ENCODE measurements at regions not wholly inside any gene's neighbourhood (a gene's known extent, or its start where the extent isn't known, plus 50 kb on each side); places are given as distances from the start of the nearest gene placed in this dataset.
"Not testable (repeated sequence)": the region's sequence is repeated elsewhere in the genome, so short reads cannot be mapped to it uniquely, and the experiment has no call there.

DNA sequence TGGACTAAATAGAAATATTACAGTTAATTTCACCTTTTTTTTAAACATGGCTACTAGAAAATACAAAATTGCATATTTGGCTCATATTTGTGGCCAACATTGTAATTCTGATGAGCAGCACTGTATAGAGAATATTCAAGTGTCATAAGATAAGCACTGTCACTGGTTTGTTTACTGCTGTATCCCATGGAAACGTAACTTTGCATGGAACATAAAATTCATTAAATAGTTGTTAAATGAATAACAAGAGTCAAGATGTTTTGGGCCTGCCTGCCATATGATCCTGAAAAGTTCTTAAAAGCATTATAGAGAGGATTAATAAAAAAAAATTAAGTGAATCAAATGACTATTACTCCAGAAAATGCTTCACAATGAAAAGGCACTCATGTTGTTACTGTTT is 763.7 kb upstream of the CRIM1 start:
- no peak for DNase-seq
- CTCF ChIA-PET, result no interaction called here
- WGBS (ENCODE audit: insufficient coverage), result 100% methylated on average over 1 of the region's 1 CpG
- Histone ChIP-seq H3K4me1 (ENCODE audit: control extremely low read depth in 1 of 4, control insufficient read depth in 4 of 4, insufficient read depth in 4 of 4, low read length in 3 of 4) (no peaks in the 10 kb centered on the region), H3K36me3 (ENCODE audit: control insufficient read depth in 4 of 4, insufficient read depth in 4 of 4, low read length in 3 of 4) (no peaks in the 10 kb centered on the region), H3K4me3 (ENCODE audit: control insufficient read depth in 1 of 7, extremely low read depth in 1 of 7, insufficient read depth in 4 of 7, low read depth in 2 of 7, low read length in 6 of 7) (no peak overlapping the region), H3K27ac (ENCODE audit: insufficient read depth in 1 of 2, low read depth in 1 of 2, low read length in 2 of 2, poor library complexity in 1 of 2, severe bottlenecking in 2 of 2) (no peak overlapping the region), H3K9me3 (ENCODE audit: control extremely low read depth in 1 of 5, control insufficient read depth in 4 of 5, insufficient read depth in 2 of 5, low read depth in 1 of 5, low read length in 4 of 5) (no peaks in the 10 kb centered on the region), H3K27me3 (replicated peaks in 2 of 5; ENCODE audit: control insufficient read depth in 4 of 5, insufficient read depth in 5 of 5, low read length in 4 of 5) (no peaks in the 10 kb centered on the region)
- POLR2A ChIA-PET, result no interaction called here

DNA sequence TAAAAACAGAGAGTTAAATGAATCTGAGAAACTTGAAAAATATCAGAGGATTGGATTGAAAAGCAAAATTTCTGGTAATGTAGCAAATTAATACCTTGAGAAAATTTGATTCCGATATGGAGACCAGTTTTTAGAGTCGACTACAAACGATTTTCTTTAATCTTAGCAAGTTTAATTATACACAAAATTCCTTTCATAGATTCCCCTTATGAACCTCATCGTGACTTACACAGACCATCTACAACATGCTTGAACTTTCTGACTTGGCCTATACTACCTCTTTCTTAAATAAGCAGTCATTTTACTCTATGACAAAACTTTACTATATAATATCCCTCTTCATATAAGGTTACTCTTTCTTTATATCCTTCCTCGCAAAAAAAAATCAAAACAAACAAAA is 769.6 kb upstream of the CRIM1 start:
- H3K4me3 ChIP-seq (ENCODE audit: control insufficient read depth in 1 of 7, extremely low read depth in 1 of 7, insufficient read depth in 4 of 7, low read depth in 2 of 7, low read length in 6 of 7), result no peak overlapping the region
- no peak overlapping the region for H3K27ac ChIP-seq (ENCODE audit: insufficient read depth in 1 of 2, low read depth in 1 of 2, low read length in 2 of 2, poor library complexity in 1 of 2, severe bottlenecking in 2 of 2)
- H3K4me1 ChIP-seq (ENCODE audit: control extremely low read depth in 1 of 4, control insufficient read depth in 4 of 4, insufficient read depth in 4 of 4, low read length in 3 of 4), result no peaks in the 10 kb centered on the region
- CTCF ChIA-PET, result no interaction called here
- peaks cover 0 to 9% (median 4%) of the 10 kb centered on the region in 5 experiments for H3K9me3 ChIP-seq (ENCODE audit: control extremely low read depth in 1 of 5, control insufficient read depth in 4 of 5, insufficient read depth in 2 of 5, low read depth in 1 of 5, low read length in 4 of 5)
- 92% methylated on average over 5 of the region's 5 CpGs for WGBS (ENCODE audit: insufficient coverage)
- H3K27me3 ChIP-seq (replicated peaks in 2 of 5; ENCODE audit: control insufficient read depth in 4 of 5, insufficient read depth in 5 of 5, low read length in 4 of 5), result no peaks in the 10 kb centered on the region
- POLR2A ChIA-PET, result no interaction called here
- H3K36me3 ChIP-seq (ENCODE audit: control insufficient read depth in 4 of 4, insufficient read depth in 4 of 4, low read length in 3 of 4), result no peaks in the 10 kb centered on the region
- DNase-seq, result no peak

DNA sequence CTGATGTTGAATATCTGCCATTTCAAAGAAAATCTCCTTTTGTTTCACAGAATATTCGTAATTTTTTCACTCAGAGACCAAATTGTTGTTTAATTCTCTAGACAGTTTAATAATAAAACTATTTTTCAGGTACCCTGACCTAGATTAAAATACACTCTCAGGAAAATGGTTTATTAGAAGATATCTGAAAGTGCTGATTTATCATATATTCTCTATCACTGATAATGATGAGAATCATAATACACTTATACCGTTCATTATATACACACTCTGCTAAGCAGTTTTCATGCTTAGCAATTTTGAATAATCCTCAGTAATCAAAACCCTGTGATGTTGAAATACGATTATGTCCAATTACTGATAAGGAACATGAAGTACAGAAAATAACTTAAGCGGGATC is 772.9 kb upstream of the CRIM1 start:
- Histone ChIP-seq H3K4me3 (ENCODE audit: control insufficient read depth in 1 of 7, extremely low read depth in 1 of 7, insufficient read depth in 4 of 7, low read depth in 2 of 7, low read length in 6 of 7) (no peak overlapping the region), H3K27ac (ENCODE audit: insufficient read depth in 1 of 2, low read depth in 1 of 2, low read length in 2 of 2, poor library complexity in 1 of 2, severe bottlenecking in 2 of 2) (no peak overlapping the region), H3K36me3 (ENCODE audit: control insufficient read depth in 4 of 4, insufficient read depth in 4 of 4, low read length in 3 of 4) (no peaks in the 10 kb centered on the region), H3K9me3 (ENCODE audit: control extremely low read depth in 1 of 5, control insufficient read depth in 4 of 5, insufficient read depth in 2 of 5, low read depth in 1 of 5, low read length in 4 of 5) (peaks cover 0 to 9% (median 4%) of the 10 kb centered on the region in 5 experiments), H3K4me1 (ENCODE audit: control extremely low read depth in 1 of 4, control insufficient read depth in 4 of 4, insufficient read depth in 4 of 4, low read length in 3 of 4) (no peaks in the 10 kb centered on the region), H3K27me3 (replicated peaks in 2 of 5; ENCODE audit: control insufficient read depth in 4 of 5, insufficient read depth in 5 of 5, low read length in 4 of 5) (no peaks in the 10 kb centered on the region)
- no peak for DNase-seq
- ChIA-PET POLR2A (no interaction called here), CTCF (no interaction called here)
- WGBS (ENCODE audit: insufficient coverage), result 100% methylated on average over 1 of the region's 4 CpGs

DNA sequence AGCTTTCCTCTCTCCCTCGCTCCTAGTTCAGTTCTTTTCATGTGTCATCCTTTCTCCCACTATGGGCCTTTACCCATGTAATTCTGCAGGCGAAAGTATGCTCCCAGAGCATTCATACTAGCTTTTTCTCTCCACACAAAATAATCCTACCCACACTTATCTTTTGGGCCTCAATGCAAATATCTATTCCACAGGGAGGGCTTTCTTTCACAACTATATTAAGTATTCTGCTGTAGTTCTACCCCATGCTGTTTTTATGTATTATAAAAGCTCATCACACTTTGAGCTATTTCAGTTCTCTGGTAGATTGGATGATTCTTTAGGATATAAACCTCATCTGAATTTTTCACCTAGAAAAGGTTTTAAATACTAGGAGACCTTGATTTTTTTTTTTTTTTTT is 774.6 kb upstream of the CRIM1 start:
- H3K9me3 ChIP-seq (ENCODE audit: control extremely low read depth in 1 of 5, control insufficient read depth in 4 of 5, insufficient read depth in 2 of 5, low read depth in 1 of 5, low read length in 4 of 5), result peaks cover 0 to 8% (median 4%) of the 10 kb centered on the region in 5 experiments
- H3K27ac ChIP-seq (ENCODE audit: insufficient read depth in 1 of 2, low read depth in 1 of 2, low read length in 2 of 2, poor library complexity in 1 of 2, severe bottlenecking in 2 of 2), result no peak overlapping the region
- CTCF ChIA-PET, result no interaction called here

DNA sequence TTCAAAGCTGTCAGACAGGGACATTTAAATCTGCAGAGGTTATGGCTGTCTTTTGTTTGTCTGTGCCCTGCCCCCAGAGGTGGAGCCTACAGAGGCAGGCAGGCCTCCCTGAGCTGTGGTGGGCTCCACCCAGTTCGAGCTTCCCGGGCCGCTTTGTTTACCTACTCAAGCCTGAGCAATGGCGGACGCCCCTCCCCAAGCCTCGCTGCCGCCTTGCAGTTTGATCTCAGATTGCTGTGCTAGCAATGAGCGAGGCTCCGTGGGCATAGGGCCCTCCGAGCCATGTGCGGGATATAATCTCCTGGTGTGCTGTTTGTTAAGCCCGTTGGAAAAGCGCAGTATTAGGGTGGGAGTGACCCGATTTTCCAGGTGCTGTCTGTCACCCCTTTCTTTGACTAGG is 787.0 kb upstream of the CRIM1 start:
- H3K36me3 ChIP-seq (ENCODE audit: control insufficient read depth in 4 of 4, insufficient read depth in 4 of 4, low read length in 3 of 4); H3K27me3 ChIP-seq (replicated peaks in 2 of 5; ENCODE audit: control insufficient read depth in 4 of 5, insufficient read depth in 5 of 5, low read length in 4 of 5); H3K4me1 ChIP-seq (ENCODE audit: control extremely low read depth in 1 of 4, control insufficient read depth in 4 of 4, insufficient read depth in 4 of 4, low read length in 3 of 4); H3K9me3 ChIP-seq (ENCODE audit: control extremely low read depth in 1 of 5, control insufficient read depth in 4 of 5, insufficient read depth in 2 of 5, low read depth in 1 of 5, low read length in 4 of 5); H3K27ac ChIP-seq (ENCODE audit: insufficient read depth in 1 of 2, low read depth in 1 of 2, low read length in 2 of 2, poor library complexity in 1 of 2, severe bottlenecking in 2 of 2); DNase-seq; POLR2A ChIA-PET; H3K4me3 ChIP-seq (ENCODE audit: control insufficient read depth in 1 of 7, extremely low read depth in 1 of 7, insufficient read depth in 4 of 7, low read depth in 2 of 7, low read length in 6 of 7); CTCF ChIA-PET: not testable (repeated sequence)
- no CpG with 5 or more reads among the region's 14 CpGs for WGBS (ENCODE audit: insufficient coverage)

More for the DNA sequence above, 774.6 kb upstream of the CRIM1 start:
- Histone ChIP-seq H3K4me3 (ENCODE audit: control insufficient read depth in 1 of 7, extremely low read depth in 1 of 7, insufficient read depth in 4 of 7, low read depth in 2 of 7, low read length in 6 of 7) (no peak overlapping the region), H3K4me1 (ENCODE audit: control extremely low read depth in 1 of 4, control insufficient read depth in 4 of 4, insufficient read depth in 4 of 4, low read length in 3 of 4) (no peaks in the 10 kb centered on the region), H3K36me3 (ENCODE audit: control insufficient read depth in 4 of 4, insufficient read depth in 4 of 4, low read length in 3 of 4) (no peaks in the 10 kb centered on the region), H3K27me3 (replicated peaks in 2 of 5; ENCODE audit: control insufficient read depth in 4 of 5, insufficient read depth in 5 of 5, low read length in 4 of 5) (no peaks in the 10 kb centered on the region)
- 100% methylated on average over 2 of the region's 2 CpGs for whole genome bisulfite sequencing (ENCODE audit: insufficient coverage)
- no peak for DNase-seq
- POLR2A ChIA-PET, result no interaction called here

DNA sequence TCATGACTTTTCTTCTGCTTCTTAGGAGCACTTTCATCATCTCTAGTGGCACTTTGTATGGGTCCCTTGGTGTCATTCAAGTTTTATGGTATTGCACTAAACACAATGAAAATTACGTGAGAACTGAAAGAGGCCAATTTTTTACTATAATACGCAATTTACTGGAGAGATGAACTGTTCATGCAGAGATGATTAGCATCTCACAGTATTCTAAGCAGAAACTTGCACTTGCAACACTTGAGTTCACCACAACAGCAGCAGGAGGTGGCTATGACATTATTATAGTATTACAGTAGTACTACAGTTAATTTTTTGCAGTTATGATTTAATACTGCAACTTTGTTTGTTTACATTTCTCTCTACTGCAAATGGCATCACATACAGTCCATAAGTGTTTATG is 793.1 kb upstream of the CRIM1 start:
- ChIA-PET CTCF (no interaction called here), POLR2A (no interaction called here)
- H3K4me3 ChIP-seq (ENCODE audit: control insufficient read depth in 1 of 7, extremely low read depth in 1 of 7, insufficient read depth in 4 of 7, low read depth in 2 of 7, low read length in 6 of 7), result no peak overlapping the region
- no peaks in the 10 kb centered on the region for H3K4me1 ChIP-seq (ENCODE audit: control extremely low read depth in 1 of 4, control insufficient read depth in 4 of 4, insufficient read depth in 4 of 4, low read length in 3 of 4)
- H3K27ac ChIP-seq (ENCODE audit: insufficient read depth in 1 of 2, low read depth in 1 of 2, low read length in 2 of 2, poor library complexity in 1 of 2, severe bottlenecking in 2 of 2), result no peak overlapping the region
- 100% methylated on average over 1 of the region's 2 CpGs for WGBS (ENCODE audit: insufficient coverage)
- no peaks in the 10 kb centered on the region for H3K9me3 ChIP-seq (ENCODE audit: control extremely low read depth in 1 of 5, control insufficient read depth in 4 of 5, insufficient read depth in 2 of 5, low read depth in 1 of 5, low read length in 4 of 5)
- no peak for DNase-seq
- no peaks in the 10 kb centered on the region for H3K36me3 ChIP-seq (ENCODE audit: control insufficient read depth in 4 of 4, insufficient read depth in 4 of 4, low read length in 3 of 4)
- no peaks in the 10 kb centered on the region for H3K27me3 ChIP-seq (replicated peaks in 2 of 5; ENCODE audit: control insufficient read depth in 4 of 5, insufficient read depth in 5 of 5, low read length in 4 of 5)

DNA sequence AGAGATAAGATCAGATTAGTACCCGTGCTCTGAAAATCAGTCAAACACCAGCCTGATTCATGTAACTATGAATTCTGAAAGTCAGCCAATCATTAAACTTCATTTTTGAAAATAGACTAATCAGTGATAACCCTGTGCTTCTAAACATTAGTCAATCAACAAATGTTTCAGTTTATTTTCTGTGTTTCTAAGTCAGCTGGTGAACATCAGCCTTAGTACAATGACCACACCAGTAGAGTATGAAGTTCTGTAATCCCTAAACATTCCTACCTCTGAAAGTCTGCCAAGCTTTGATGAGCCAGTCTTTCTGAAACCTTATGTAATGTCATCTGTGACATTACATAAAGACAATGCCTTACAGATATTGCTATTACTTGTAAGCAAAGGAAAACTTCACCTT is 807.4 kb upstream of the CRIM1 start:
- H3K4me3 ChIP-seq (ENCODE audit: control insufficient read depth in 1 of 7, extremely low read depth in 1 of 7, insufficient read depth in 4 of 7, low read depth in 2 of 7, low read length in 6 of 7), result no peak overlapping the region
- H3K4me1 ChIP-seq (ENCODE audit: control extremely low read depth in 1 of 4, control insufficient read depth in 4 of 4, insufficient read depth in 4 of 4, low read length in 3 of 4), result no peaks in the 10 kb centered on the region
- POLR2A ChIA-PET, result no interaction called here
- WGBS (ENCODE audit: insufficient coverage), result 83% methylated on average over 1 of the region's 1 CpG
- CTCF ChIA-PET, result no interaction called here
- no peaks in the 10 kb centered on the region for H3K36me3 ChIP-seq (ENCODE audit: control insufficient read depth in 4 of 4, insufficient read depth in 4 of 4, low read length in 3 of 4)
- H3K9me3 ChIP-seq (ENCODE audit: control extremely low read depth in 1 of 5, control insufficient read depth in 4 of 5, insufficient read depth in 2 of 5, low read depth in 1 of 5, low read length in 4 of 5), result peaks cover 0 to 2% (median 0%) of the 10 kb centered on the region in 5 experiments
- no peak for DNase-seq
- H3K27me3 ChIP-seq (replicated peaks in 2 of 5; ENCODE audit: control insufficient read depth in 4 of 5, insufficient read depth in 5 of 5, low read length in 4 of 5), result no peaks in the 10 kb centered on the region
- H3K27ac ChIP-seq (ENCODE audit: insufficient read depth in 1 of 2, low read depth in 1 of 2, low read length in 2 of 2, poor library complexity in 1 of 2, severe bottlenecking in 2 of 2), result no peak overlapping the region

Measured in common myeloid progenitor, CD34-positive (primary cell).